ENCODE measurements at regions not wholly inside any gene's neighbourhood (a gene's known extent, or its start where the extent isn't known, plus 50 kb on each side); places are given as distances from the start of the nearest gene placed in this dataset.
"Not testable (repeated sequence)": the region's sequence is repeated elsewhere in the genome, so short reads cannot be mapped to it uniquely, and the experiment has no call there.

DNA sequence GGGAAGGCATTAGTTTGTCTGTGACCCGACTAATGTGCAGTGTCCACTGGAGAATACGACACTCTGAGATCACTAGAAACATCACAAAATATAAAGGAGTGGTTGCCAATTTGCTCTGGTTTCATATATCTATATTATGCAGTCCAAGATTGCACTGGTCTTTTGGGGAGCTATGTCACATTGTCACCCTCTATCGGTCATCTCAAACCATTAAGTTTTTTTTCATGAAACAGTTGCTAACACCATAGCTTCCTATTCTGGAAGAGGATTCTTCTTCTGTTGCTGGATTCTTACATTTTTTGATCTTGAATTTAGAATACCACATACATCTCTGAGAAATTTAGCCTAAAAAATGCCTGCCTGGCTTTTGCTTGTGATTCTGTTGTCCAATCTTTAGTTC, 168.6 kb downstream of the LACC1 start:
- in situ Hi-C loops (cut with HindIII; ENCODE audit: low sequenced_read_pairs) = no loop called here
- no peak for DNase-seq (ENCODE audit: low spot score)

DNA sequence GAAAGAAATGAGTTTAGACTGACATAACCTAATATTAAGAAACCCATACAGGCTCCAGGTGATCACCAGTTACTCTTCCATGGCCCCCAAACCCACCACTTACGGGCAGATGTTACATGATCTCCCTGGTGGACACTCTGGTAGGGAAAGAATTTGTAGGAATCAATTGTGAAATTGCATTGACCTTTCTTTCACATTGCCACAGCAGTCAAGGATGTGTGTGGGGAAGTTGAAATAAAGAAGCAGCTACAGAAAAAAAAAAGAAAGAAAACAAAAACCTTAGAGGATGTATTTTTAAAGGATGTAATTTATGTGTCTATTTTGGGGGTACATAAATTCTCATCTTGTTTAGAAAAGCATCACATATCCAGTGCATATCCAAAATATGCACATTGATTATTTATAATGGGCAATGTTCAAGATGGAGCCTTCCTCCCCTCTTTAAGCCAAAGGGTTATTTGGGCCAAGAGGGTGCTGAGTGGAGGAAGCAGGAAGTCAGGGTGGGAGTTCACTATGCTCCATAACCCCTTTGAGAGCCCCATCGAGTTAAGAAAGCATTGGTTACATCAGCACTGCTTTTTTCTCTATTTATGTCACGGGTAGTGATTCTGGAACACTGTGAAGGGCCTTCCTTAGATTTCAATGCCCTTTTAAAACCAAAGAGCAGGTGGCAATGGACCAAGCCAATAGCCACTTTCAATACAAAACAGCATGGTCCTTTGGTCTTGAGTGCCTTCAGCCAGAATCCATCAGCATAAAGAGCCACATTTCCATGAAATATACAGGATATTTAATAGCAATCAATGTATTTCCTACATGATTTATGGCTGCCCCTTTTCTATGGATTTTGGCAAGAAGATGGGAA, 169.6 kb downstream of the LACC1 start:
- DNase-seq (ENCODE audit: low spot score) = no peak
- in situ Hi-C loops (cut with HindIII; ENCODE audit: low sequenced_read_pairs) = no loop called here

DNA sequence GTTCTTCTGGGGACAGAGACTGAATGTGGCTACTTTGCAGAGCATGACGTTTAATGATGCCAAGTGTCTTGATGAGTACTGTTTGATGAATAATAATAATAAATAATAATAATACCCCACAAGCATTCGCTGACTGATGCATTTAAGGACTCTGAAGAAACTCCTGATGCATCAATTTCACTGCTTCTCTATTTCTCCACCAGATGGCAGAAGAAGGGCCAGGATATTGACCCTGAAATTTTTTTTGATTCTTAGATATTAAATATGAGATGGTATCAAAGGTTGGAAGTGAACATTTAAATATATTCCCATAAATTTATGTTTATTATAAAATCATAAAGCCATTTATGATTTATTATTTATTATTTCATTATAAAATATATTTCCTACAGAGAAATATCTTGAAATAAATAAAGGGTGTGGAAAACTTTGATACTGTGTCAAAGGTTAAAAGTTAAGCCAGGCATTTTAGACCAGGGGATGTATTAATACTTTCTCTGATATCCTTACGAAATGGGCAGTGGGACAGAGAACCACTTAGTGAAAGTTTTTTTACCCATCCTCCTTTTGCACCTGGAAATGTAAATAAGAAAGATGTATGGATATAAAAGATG, 170.9 kb downstream of the LACC1 start:
- DNase-seq (ENCODE audit: low spot score) = peak; percentile 74
- in situ Hi-C loops (cut with HindIII; ENCODE audit: low sequenced_read_pairs) = no loop called here

DNA sequence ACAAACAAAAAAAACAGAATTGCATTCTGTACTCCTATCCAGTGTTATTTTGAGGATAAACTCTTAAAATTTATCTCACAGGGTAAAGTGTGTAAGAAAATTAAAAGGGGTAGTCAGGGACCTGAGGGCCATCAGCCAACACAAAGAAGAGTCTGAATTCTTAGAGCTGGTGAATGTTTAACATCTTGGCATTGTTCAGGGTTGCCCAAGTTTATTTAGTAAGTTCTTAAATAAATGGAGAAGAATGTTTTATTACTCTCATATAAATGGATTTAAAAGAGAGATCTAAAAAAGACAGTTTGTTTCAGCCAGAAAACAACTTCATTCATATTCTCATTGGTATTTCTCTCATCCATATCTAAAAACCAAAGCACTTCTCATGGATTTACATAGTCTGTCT, 171.7 kb downstream of the LACC1 start:
- in situ Hi-C loops (cut with HindIII; ENCODE audit: low sequenced_read_pairs) = no loop called here

DNA sequence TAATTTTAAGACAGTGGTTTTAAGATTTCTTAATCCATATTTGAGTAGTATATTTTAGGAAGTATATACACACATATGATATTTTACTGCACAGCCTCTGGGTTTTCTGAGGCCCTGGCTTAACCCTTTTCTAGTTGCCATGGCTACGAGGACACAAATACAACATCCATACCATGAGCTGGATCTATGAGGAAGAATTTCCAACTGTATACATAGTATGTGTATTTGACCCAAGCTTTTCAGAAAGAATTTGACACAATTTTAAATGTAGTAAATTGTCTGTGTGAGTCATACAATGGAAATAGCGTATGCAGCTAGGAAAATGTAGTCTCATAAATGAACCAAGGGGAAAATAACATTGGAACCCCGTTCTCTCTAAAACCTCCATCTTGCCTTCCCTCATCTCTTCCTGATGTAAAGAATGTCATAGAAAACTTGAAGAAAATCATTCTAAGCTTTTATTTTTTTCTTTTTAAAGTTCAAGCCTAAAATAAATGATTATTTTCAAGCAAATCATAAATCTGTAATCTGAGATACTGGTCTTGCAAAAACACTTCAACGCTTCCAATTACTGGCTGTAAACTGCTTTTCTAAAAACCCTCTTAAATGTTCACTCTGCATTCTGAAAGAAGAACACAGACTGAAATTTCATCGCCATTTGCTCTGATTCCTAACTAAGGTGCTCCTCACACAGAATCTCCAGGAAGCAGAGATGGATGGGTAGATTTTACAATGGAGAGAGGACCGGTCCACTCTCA, 172.4 kb downstream of the LACC1 start:
- in situ Hi-C loops (cut with HindIII; ENCODE audit: low sequenced_read_pairs) = no loop called here
- DNase-seq (ENCODE audit: low spot score) = no peak

More for the DNA sequence above, 171.7 kb downstream of the LACC1 start:
- DNase-seq (ENCODE audit: low spot score) = no peak

DNA sequence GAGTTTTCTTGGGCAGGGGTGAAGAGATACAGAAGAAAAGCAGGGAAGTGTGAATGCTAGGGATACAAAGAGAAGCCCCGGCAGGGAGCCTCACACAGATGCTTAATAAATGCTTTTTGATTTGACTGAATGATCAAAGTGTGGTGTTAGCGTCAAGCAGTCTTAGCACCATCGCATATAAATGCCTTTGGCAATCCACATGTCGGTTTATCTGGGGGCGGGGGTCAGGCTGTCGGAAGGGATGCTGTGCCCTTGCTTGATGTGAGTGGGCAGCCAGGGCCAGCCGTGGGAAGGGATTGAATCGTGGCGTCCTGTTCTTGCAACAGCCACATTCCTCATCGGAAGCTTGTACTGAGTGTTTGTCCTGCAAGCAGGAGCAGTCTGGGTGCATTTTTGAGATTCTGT, 173.1 kb downstream of the LACC1 start:
- DNase-seq (ENCODE audit: low spot score) = no peak
- in situ Hi-C loops (cut with HindIII; ENCODE audit: low sequenced_read_pairs) = no loop called here

DNA sequence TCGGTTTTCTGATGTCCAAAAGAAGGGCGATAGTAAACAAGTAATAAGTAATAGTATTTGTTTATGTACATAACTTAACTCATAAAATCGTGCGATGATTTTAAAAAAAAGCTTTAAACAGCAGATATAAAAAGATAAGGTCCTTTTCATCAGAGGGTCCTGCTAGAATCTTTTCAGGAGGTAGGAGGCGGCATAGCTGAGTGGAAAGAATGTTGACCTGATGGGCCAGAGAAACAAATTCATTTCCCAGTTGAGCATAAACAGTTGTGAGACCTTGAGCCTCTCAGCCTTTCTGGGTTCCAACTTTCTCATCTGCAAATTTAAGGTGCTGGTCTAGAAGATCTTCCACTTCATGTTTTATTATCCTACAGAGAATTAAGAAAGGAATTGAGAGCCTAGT, 173.5 kb downstream of the LACC1 start:
- in situ Hi-C loops (cut with HindIII; ENCODE audit: low sequenced_read_pairs) = no loop called here
- no peak for DNase-seq (ENCODE audit: low spot score)

DNA sequence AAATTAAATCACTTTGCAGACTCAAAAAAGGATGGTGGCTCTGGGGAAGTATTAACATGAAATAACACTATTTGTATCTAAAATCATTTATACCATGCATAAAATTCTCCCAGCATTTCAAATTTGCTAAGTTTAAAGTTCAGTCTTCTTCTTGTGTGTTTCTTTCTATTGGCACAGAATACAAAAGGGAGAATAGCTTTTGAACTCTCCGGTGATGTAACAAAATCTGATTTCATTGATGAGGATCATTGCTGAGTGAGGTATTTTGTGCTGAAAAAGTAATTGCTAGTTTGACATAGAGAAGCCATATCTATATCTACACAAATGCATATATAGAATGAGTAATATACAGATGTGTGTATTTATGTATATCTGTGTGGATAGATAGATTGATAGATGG, 174.8 kb downstream of the LACC1 start:
- in situ Hi-C loops (cut with HindIII; ENCODE audit: low sequenced_read_pairs) = no loop called here

DNA sequence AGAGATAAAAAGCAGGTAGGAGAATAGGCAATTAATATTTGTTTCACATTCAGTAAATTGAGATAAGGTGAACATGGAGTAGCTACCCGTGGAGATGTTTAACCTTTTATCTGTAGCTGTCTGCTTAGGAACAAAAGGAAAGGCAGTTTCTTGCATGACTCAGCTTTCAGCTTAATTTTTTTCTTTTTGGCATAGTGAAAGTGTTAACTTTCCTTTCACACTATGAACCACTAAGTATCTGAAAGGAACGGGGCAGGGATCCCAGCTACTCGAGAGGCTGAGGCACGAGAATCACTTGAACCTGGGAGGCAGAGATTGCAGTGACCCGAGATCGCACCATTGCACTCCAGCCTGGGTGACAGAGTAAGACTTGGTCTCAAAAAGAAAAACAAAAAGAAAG, 176.0 kb downstream of the LACC1 start:
- in situ Hi-C loops (cut with HindIII; ENCODE audit: low sequenced_read_pairs); DNase-seq (ENCODE audit: low spot score): not testable (repeated sequence)

More for the DNA sequence above, 174.8 kb downstream of the LACC1 start:
- no peak for DNase-seq (ENCODE audit: low spot score)

DNA sequence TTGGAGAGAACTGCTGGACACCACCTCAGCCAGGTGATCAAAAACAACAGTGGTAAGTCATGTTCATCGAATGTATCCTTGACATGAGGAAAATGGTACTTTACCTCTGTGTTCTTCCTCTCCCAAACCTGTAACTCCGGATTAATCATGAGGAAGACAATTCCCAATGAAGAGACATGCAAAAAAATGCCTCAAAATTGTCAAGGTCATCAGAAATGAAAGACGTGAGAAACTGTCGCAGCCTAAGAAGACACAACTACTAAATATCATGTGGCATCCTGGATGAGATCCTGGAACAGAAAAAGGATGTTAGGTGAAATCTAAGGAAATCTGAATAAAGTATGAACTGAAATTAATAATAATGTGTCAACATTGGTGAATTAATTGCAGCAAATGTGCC, 178.4 kb downstream of the LACC1 start:
- DNase-seq (ENCODE audit: low spot score) = no peak
- in situ Hi-C loops (cut with HindIII; ENCODE audit: low sequenced_read_pairs) = no loop called here

DNA sequence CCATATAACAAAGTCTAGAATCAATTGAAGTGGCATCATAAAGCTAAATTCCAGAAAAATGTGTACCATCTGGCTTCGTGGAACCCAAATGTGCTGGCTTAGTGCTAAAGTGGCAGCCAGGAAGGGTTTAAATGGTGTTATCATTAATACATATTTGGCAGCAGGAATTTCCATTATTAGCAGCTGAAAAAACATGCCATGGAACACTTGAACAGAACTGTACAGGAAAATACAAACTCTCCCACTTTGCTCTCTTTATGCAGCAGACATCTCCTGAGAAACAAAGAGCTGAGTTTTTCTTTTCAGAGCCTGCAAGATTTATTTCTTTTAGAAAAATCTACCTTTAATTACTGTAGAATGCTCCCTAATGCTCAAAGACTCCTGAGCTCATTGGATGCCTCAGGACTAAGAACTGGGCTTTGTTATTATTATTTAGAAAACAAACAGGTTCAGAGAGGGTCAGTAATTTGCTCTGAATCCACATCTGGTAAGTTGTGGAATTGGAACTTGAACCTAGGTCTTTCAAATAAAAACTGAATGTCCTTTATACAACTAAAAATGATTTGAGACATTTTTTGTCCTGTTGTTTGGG, 179.0 kb downstream of the LACC1 start:
- in situ Hi-C loops (cut with HindIII; ENCODE audit: low sequenced_read_pairs) = no loop called here
- peak; percentile 78 for DNase-seq (ENCODE audit: low spot score)

DNA sequence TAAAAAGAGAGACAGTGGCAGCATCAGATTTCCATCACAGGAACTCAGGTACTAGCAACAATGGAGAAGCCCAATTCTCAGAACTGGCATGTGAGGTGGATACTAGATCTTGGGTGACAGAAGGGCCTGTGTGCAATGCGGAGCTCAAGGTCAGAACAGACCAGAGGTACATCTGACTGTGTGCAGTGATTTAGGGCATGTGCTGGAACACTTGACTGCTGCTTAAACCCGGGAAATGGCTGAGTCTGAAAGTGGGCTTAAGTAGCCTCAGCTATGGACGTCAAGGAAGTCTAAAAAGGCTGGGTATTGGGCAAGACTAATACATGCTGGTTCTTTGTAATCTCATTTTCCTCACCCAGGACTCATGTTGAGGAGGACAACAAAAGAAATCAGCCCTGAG, 182.2 kb downstream of the LACC1 start:
- in situ Hi-C loops (cut with HindIII; ENCODE audit: low sequenced_read_pairs) = no loop called here

DNA sequence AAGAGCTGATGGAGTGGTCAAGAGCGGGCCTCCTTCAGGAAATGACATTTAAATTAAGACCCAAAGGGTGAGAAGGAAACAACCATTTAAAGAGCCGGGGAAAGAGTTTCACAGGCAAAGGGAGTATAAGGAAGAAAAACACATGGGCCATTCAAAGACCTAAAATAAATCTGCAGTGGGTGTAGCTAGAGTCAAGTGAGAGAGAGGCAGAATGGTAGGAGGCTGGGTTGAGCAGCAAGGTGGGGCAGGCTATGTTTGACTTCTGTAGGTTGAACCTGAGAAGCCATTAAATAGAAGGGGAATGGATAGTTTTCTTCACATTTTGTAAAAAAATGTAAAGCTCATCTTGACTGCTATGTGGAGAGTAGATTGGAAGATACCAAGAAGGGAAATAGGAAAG, 183.8 kb downstream of the LACC1 start:
- no peak for DNase-seq (ENCODE audit: low spot score)
- in situ Hi-C loops (cut with HindIII; ENCODE audit: low sequenced_read_pairs) = no loop called here

More for the DNA sequence above, 182.2 kb downstream of the LACC1 start:
- no peak for DNase-seq (ENCODE audit: low spot score)

DNA sequence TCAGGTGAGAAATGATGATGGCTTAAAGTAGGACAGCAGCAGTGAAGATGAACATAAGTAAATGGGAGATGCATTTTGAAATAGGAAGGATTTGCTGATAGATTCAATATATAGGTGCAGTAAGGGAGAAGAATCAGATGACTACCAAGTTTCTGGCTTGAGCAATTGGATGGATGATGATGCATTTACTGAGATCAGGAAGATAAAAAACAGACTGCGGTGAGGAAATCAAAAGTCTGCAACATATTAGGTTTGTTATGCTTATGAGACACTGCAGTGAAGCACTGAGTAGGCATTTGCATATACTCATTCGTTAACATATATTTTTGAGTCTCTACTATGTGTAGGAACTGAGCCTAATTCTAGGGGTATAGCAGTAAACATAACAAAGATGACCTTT, 184.2 kb downstream of the LACC1 start:
- in situ Hi-C loops (cut with HindIII; ENCODE audit: low sequenced_read_pairs) = no loop called here
- DNase-seq (ENCODE audit: low spot score) = no peak

DNA sequence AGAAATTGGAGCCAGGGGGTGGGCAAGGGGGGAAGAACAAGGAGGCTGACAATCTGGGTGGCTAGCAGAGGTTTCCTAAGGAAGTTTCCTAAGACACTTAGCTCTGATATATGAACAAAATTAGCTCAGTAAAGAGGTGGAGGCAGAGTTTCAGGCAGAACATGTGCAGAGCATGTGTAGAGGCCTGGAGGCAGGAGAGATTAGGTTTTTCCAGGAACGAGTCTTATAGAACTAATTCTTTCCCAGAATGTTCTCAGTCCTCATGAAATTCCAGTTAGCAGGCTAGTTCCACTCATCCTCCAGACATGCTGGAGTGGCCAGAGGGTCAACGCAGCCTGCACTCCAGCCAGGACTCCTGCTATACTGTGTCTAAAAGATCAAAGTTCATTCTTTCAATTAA, 184.7 kb downstream of the LACC1 start:
- no peak for DNase-seq (ENCODE audit: low spot score)
- in situ Hi-C loops (cut with HindIII; ENCODE audit: low sequenced_read_pairs) = no loop called here

DNA sequence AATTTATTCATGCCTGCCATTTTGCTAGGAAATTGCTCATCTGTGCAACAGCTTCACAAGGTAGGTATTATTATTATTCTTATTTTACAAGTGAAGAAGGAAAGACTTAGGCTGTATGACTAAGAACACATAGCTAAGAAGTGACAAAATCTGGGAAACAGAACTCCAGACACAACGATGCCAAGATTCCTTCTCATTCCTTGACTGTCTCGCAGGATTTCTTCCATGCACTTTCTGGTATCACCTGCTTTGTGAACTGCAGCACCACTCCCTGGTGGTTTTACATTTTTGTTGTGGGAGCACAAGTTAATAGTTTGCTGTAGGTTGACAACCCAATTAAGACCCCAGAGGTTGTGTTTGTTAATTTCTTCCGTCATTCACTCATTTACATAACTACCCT, 188.5 kb downstream of the LACC1 start:
- in situ Hi-C loops (cut with HindIII; ENCODE audit: low sequenced_read_pairs) = no loop called here
- no peak for DNase-seq (ENCODE audit: low spot score)

DNA sequence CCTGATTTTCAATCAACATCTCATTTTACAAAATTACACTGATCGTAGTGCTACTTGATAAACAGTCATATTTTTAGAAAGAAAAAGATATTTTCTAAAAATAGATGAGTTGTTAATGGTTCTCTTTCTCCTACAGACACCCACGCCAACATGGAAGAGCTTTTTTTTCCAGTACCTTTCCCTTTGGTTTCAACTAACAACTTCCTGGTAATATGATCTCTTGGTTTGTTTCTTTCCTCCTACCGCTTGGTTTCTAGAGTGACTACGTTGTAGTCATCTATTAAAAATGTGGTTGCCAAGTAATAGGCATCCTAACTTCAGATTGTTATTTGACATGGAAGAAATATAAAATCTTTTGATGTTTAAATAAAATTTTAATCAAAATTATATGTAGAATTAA, 189.0 kb downstream of the LACC1 start:
- no peak for DNase-seq (ENCODE audit: low spot score)
- in situ Hi-C loops (cut with HindIII; ENCODE audit: low sequenced_read_pairs) = no loop called here

DNA sequence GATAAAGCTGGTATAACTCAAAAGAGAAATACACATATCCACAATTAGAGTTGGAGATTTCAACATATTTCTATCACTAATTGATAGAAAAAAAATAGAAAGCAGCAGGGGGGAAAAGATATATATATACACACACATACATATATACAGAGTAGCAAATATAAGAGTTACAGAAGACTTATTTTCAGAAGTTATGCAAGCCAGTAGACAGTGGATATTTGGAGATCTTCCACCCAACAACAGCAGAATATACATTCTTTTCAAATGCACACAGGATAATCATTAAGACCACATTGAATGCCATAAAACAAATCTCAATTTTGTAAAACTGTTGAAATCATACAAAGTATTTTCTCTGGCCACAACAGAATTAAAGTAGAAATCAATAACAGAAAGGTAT, 192.8 kb downstream of the LACC1 start:
- no peak for DNase-seq (ENCODE audit: low spot score)
- in situ Hi-C loops (cut with HindIII; ENCODE audit: low sequenced_read_pairs) = no loop called here

DNA sequence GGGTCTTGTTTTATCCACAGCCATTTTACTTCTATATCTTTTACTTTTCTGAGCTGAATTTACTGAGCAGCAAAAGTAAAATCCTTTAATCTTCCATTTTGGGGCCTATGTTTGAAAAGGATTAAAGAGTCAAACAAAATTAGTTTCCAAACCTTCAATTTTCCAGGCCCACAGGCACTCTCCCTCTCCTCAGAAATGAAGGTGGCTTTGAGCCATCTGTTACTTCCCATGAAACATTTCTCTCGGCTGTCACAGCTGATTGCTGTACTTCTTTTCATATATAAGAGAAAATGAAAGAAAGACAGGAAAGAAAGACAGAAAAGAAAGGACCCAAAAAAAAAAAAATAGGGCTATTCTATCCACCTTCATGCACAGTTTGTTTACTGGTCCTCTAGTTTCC, 194.9 kb downstream of the LACC1 start:
- peak; percentile 46 for DNase-seq (ENCODE audit: low spot score)
- in situ Hi-C loops (cut with HindIII; ENCODE audit: low sequenced_read_pairs) = no loop called here

DNA sequence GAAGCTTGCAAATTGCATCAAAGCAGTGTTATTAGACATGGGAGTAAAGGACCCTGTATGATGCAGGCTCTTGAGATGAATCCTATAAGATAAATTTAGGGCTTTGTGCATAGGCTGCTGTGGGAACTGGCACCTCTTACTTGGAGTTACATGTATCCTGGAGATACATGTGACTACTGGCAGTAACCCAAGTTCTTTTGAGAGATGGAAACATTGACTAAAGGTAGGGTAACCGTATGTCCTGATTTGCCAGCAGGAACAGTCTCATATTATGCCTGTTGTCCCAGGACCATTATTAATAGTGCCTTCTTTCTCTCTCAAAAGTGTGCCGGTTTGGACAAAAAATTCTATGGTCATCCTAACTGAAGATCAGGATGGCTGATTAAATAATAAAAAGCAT, 195.4 kb downstream of the LACC1 start:
- in situ Hi-C loops (cut with HindIII; ENCODE audit: low sequenced_read_pairs) = no loop called here
- peak; percentile 51 for DNase-seq (ENCODE audit: low spot score)

All from G401 (cell line).